Activated CD4-positive, alpha-beta T cell treated with anti-CD3 and anti-CD28 coated beads for 36 hours (primary cell): ENCODE measurements at regions not wholly inside any gene's neighbourhood (a gene's known extent, or its start where the extent isn't known, plus 50 kb on each side); places are given as distances from the start of the nearest gene placed in this dataset.

Experiments used
- ATAC-seq: fragments of 200-7000 bp; cut with Tn5 transposase; one replicate; pipeline ENCODE4 v1.10.0; 2021; ENCODE audit warnings: mild to moderate bottlenecking, moderate library complexity
- CTCF ChIA-PET: fragments of 350-600 bp; sonication (Branson Sonifier 250); formaldehyde crosslinking; loops from one replicate; lab custom pipeline; 2021; ENCODE audit warnings: antibody characterized with exemption; lab: Charles Lee
- POLR2A ChIA-PET: fragments of 350-600 bp; sonication (Branson Sonifier 250); formaldehyde crosslinking; loops from one replicate; lab custom pipeline; 2021; ENCODE audit warnings: antibody characterized with exemption, inconsistent platforms; lab: Charles Lee
- DNase-seq: peaks from one replicate; pipeline ENCODE4 v3.0.0-alpha.2; 2020
- H3K27ac Mint-ChIP-seq: one replicate; pipeline ENCODE4 v1.8.0; 2021; ENCODE audit warnings: mixed read lengths
- H3K27me3 Mint-ChIP-seq: one replicate; pipeline ENCODE4 v1.8.0; 2021; ENCODE audit warnings: mixed read lengths
- H3K36me3 Mint-ChIP-seq: one replicate; pipeline ENCODE4 v1.8.0; 2021; ENCODE audit warnings: low read depth, mixed read lengths
- H3K4me1 Mint-ChIP-seq: one replicate; pipeline ENCODE4 v1.8.0; 2021; ENCODE audit warnings: mixed read lengths
- H3K4me3 Mint-ChIP-seq: one replicate; pipeline ENCODE4 v1.8.0; 2021; ENCODE audit warnings: mild to moderate bottlenecking, moderate library complexity, mixed read lengths
- H3K9me3 Mint-ChIP-seq: one replicate; pipeline ENCODE4 v1.8.0; 2021; ENCODE audit warnings: low read depth, mixed read lengths
- intact Hi-C, 2 experiments: fragments of 100-400 bp; cut with DNase I in 1 of 2; cut with micrococcal nuclease in 1 of 2; formaldehyde crosslinking; loops; one replicate each; pipeline versions ENCODE4 v1.14.2 to v1.15.1; 2022 to 2024; cut with DNase I, micrococcal nuclease

DNA sequence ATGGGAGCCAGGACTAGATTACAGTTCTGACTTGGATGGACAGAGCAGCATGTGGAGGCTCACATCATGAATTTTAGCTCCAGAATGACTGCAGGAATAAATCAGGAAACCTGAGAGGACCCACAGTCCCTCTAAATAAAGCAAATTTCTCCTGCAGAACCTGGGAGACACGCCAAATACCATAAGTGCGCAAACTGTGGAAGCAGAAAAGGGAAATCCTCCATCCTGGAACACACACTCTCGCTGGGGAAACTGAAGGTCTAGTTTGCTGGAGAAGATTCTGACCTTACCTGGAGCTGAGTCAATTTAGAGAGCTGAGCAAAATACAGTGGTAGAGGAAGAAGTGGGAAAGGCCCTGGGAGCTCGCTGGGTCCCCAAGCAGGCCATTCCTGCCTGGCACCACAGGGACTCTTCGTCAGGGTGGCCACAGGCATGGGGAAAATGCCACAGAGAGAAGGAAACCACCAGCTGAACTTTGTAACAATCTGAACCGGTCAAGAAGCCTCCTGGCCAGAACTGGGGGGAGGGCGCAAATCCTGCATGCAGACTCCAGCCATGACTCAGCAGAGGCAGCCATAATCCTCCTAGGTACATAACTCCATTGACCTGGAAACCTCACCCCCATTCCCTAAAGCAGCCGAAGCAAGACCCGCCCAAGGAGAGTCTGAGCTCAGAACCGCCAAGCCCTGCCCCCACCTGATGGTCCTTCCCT lies 390.9 kb downstream of the LRRC70 start:
- DNase-seq (no peak), ATAC-seq (no peak)
- POLR2A ChIA-PET, result no interaction called here
- intact Hi-C loops, result no loop called here
- Mint-ChIP-seq H3K27me3 (no peaks in the 10 kb centered on the region), H3K27ac (no peak overlapping the region), H3K9me3 (peaks cover 9% of the 10 kb centered on the region), H3K4me3 (no peak overlapping the region), H3K4me1 (no peaks in the 10 kb centered on the region), H3K36me3 (no peaks in the 10 kb centered on the region)
- CTCF ChIA-PET, result interaction anchor here (0.7 kb wide), 1 partner anchor 111 kb away, joined by 4 read pairs; no protein-coding TSS in a partner anchor

DNA sequence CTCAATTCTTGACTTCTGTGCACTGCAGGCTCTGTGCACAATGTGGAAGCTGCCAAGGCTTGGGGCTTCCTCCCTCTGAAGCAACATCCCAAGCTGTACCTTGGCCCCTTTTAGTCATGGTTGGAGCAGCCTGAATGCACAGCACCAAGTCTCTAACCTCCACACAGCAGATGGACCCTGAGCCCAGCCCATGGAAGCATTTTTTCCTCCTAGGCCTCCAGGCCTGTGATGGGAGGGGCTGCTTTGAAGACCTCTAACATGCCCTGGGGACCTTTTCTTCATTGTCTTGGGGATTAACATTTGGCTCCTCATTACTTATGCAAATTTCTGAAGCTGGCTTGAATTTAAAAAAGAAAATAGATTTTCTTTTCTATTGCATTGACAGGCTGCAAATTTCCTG lies 385.8 kb downstream of the LRRC70 start:
- DNase-seq (no peak), ATAC-seq (no peak)
- intact Hi-C loops, result no loop called here
- CTCF ChIA-PET, result no interaction called here
- no peak overlapping the region for H3K4me3 Mint-ChIP-seq
- peaks cover 19% of the 10 kb centered on the region for H3K9me3 Mint-ChIP-seq
- no peaks in the 10 kb centered on the region for H3K27me3 Mint-ChIP-seq
- H3K36me3 Mint-ChIP-seq, result no peaks in the 10 kb centered on the region
- POLR2A ChIA-PET, result no interaction called here
- no peaks in the 10 kb centered on the region for H3K4me1 Mint-ChIP-seq
- H3K27ac Mint-ChIP-seq, result no peak overlapping the region

DNA sequence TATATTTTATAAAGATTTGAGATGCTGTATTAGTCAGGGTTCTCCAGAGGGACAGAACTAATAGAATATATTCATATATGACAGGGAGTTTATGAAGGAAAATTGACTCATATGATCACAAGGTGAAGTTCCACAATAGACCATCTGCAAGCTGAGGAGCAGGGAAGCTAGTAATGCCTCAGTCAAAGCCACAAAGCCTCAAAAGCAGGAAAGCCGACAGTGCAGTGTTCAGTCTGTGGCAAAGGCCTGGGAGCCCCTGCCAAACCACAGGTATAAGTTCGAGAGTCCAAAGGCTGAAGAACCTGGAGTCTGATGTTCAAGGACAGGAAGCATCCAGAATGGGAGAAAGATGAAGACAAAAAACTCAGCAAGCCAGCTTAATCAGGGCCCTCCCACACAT lies 382.2 kb downstream of the LRRC70 start:
- Mint-ChIP-seq H3K9me3 (peaks cover 18% of the 10 kb centered on the region), H3K4me1 (no peaks in the 10 kb centered on the region), H3K36me3 (no peaks in the 10 kb centered on the region), H3K27me3 (peaks cover 3% of the 10 kb centered on the region), H3K4me3 (no peak overlapping the region), H3K27ac (no peak overlapping the region)
- intact Hi-C loops, result no loop called here
- ATAC-seq (no peak), DNase-seq (no peak)
- ChIA-PET CTCF (no interaction called here), POLR2A (no interaction called here)

DNA sequence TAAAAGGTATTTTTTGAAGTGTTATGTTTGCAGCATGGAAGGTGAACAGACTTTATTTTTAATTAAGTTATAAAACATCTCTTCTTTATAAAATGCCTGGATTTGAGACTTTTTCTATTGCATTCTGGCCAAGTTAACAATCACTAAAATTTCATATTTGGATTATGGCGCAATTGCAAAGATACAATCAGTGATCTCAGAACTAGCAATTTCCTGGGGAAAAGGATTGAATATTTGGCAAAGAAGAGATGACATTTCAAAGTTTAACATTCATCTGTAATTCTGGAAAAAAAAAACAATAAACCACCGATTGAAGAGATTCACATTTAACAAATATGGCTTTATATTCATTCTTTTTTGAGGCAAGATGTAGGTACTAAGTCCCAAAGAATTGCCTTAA lies 378.0 kb downstream of the LRRC70 start:
- intact Hi-C loops, result no loop called here
- H3K4me3 Mint-ChIP-seq, result no peak overlapping the region
- ChIA-PET POLR2A (no interaction called here), CTCF (no interaction called here)
- no peaks in the 10 kb centered on the region for H3K4me1 Mint-ChIP-seq
- H3K27ac Mint-ChIP-seq, result no peak overlapping the region
- H3K36me3 Mint-ChIP-seq, result no peaks in the 10 kb centered on the region
- ATAC-seq (no peak), DNase-seq (no peak)
- H3K27me3 Mint-ChIP-seq, result peaks cover 3% of the 10 kb centered on the region
- H3K9me3 Mint-ChIP-seq, result no peaks in the 10 kb centered on the region

DNA sequence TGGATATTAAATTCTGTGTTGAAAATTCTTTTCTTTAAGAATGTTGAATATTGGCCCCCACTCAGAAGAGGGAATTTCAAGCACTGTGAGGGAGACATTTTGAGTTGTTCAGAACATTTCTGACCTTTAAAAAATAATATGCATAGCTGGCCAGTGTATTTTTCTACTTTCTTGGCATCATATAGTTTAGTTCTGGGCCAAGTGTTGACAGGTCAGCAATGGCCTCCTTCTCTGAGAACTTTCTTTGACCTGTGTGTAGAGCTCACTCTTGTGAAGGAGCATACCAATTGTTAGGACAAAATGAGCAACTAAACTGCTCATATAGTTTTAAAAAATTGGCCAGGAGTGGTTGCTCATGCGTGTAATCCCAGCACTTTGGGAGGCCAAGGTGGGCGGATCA lies 376.0 kb downstream of the LRRC70 start:
- H3K27me3 Mint-ChIP-seq, result peaks cover 3% of the 10 kb centered on the region
- H3K4me3 Mint-ChIP-seq, result no peak overlapping the region
- no peak overlapping the region for H3K27ac Mint-ChIP-seq
- no peaks in the 10 kb centered on the region for H3K4me1 Mint-ChIP-seq
- intact Hi-C loops, result no loop called here
- DNase-seq (no peak), ATAC-seq (no peak)
- H3K36me3 Mint-ChIP-seq, result no peaks in the 10 kb centered on the region
- peaks cover 1% of the 10 kb centered on the region for H3K9me3 Mint-ChIP-seq
- POLR2A ChIA-PET, result no interaction called here
- CTCF ChIA-PET, result no interaction called here

DNA sequence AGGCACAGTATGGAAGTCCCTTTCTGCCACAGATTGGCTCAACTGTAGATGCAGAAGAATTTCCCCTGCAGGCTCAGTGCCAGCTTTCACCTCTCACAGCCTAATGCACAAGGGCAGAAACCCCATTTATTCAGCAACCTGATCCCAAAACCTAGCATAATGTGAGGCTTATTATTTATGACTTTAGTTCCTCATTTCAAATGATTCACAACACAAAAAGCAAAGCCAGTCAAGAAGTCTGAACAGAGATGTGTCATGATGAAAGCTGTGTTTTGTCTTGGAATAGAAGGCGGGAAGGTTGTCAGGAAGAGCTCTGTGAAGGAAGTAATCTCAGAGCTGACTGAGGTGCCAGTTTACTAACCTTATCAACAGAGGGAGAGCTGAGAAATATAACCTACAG lies 369.7 kb downstream of the LRRC70 start:
- H3K27ac Mint-ChIP-seq, result no peak overlapping the region
- no peak overlapping the region for H3K4me3 Mint-ChIP-seq
- no peaks in the 10 kb centered on the region for H3K36me3 Mint-ChIP-seq
- no peak for DNase-seq
- H3K9me3 Mint-ChIP-seq, result peaks cover 1% of the 10 kb centered on the region
- H3K4me1 Mint-ChIP-seq, result no peaks in the 10 kb centered on the region
- H3K27me3 Mint-ChIP-seq, result peaks cover 3% of the 10 kb centered on the region
- intact Hi-C loops, result no loop called here
- ChIA-PET CTCF (interaction anchor here (1.3 kb wide), 1 partner anchor 9 kb away, joined by 7 read pairs; no protein-coding TSS in a partner anchor), POLR2A (no interaction called here)
- ATAC-seq, result no peak

DNA sequence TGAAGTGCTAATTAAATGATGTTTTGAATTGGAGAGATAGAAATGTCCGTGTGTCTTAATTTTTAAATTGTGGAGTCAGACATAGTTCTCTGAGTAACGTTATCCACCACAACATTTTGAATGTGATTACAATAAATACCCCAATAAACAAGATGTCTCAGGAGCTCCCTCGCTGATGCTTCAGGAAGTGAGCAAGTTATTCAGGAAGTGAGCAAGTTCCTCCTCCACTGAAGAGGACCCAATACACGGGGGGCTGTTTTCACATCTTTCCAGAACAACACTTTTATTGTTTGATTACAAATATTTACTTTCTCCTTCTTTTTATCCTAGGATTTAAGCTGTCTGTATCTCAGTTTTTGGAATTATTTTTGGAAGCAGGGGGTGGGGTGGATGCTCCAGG lies 363.8 kb downstream of the LRRC70 start:
- no peak overlapping the region for H3K4me3 Mint-ChIP-seq
- no peaks in the 10 kb centered on the region for H3K4me1 Mint-ChIP-seq
- POLR2A ChIA-PET, result no interaction called here
- H3K27me3 Mint-ChIP-seq, result peaks cover 3% of the 10 kb centered on the region
- H3K27ac Mint-ChIP-seq, result no peak overlapping the region
- H3K36me3 Mint-ChIP-seq, result no peaks in the 10 kb centered on the region
- H3K9me3 Mint-ChIP-seq, result no peaks in the 10 kb centered on the region
- no peak for ATAC-seq
- CTCF ChIA-PET, result no interaction called here
- intact Hi-C loops, result no loop called here
- DNase-seq, result no peak

DNA sequence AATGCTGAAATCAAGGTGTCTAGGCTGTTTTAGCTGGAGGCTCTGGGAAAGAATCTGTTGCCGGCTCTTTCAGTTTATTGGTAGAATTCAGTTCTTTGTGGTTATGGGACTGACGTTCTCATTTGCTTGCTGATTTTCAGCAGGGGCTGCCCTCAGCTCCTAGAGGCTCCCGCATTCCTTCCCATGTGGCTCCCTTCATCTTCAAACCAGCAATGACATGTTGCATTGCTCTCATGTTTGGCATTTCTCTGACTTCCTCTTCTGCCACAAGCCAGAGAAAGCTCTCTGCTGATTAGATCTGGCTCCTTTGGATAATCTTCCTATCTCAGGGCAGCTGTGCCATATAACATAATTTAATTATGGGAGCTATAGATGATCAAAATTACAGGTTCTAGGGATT lies 360.3 kb downstream of the LRRC70 start:
- Mint-ChIP-seq H3K36me3 (no peaks in the 10 kb centered on the region), H3K4me3 (no peak overlapping the region), H3K27ac (no peak overlapping the region), H3K4me1 (no peaks in the 10 kb centered on the region), H3K27me3 (no peaks in the 10 kb centered on the region), H3K9me3 (no peaks in the 10 kb centered on the region)
- ChIA-PET POLR2A (no interaction called here), CTCF (interaction anchor here (2.9 kb wide), 1 partner anchor 10 kb away, joined by 7 read pairs; no protein-coding TSS in a partner anchor)
- ATAC-seq, result no peak
- intact Hi-C loops, result no loop called here
- DNase-seq, result no peak

DNA sequence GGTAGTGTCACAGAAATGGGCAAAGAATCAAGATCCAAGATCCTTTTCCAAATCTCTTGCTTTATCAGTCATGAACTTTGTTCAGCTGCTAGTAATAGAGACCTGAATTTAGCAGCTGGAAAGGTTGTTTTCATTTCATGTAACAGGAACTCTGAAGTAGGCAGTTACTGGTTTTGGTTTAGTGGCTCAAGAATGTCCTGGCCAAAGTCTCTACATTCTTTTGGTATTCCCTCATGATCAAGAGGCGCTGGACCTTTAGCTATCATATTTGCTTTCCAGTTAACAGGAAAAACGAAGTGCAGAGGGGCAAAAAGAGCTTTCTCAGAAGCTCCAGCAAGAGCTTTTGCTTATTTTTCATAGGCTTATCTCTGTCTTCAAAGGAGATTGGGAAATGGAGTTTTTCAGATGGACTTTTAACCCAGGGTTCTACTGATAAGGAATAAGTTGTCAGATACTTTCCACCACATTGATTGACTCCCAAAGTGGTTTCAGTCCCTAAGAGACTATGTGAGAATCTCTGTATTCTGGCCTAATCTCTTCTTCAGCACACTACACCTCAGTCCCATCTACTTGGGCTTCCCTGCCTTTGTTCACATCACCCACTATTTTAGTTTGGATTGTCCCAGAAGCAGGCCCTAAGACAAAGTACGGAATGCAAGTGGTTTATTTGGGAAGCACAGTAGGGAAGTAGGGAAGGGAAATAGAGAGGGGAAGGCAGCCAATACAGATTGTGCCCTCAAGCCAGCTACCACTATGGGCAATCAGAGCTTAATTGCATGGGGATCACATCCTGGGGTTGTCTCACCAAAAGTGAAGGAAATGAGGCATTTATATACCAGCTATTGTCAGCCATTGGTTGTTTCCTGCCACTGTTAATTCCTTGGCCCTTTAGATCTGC lies 359.3 kb downstream of the LRRC70 start:
- POLR2A ChIA-PET, result no interaction called here
- no peaks in the 10 kb centered on the region for H3K27me3 Mint-ChIP-seq
- no peaks in the 10 kb centered on the region for H3K9me3 Mint-ChIP-seq
- no peak overlapping the region for H3K4me3 Mint-ChIP-seq
- H3K36me3 Mint-ChIP-seq, result no peaks in the 10 kb centered on the region
- no peaks in the 10 kb centered on the region for H3K4me1 Mint-ChIP-seq
- intact Hi-C loops, result no loop called here
- no peak for DNase-seq
- H3K27ac Mint-ChIP-seq, result no peak overlapping the region
- no peak for ATAC-seq
- CTCF ChIA-PET, result interaction anchor here (2.9 kb wide), 1 partner anchor 11 kb away, joined by 7 read pairs; no protein-coding TSS in a partner anchor

DNA sequence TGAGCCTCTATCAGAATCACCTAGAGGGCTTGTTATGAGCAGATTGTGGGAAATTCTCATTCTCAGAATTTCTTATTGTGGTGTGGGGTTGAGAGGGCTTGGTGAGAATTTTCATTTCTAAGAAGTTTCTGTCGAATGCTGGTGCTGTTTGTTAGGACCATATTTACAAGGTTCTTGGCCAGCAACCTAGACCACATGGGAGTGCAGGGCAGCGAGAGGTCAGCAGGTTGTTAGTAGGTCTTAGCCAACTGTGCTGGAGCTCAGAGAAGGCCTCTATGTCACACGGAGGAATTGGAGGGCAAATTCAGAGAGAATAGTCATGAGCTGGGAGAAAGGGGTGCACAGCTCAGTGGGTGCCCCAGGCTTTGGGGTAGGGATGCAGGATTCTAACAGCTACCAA lies 357.0 kb downstream of the LRRC70 start:
- no peak overlapping the region for H3K4me3 Mint-ChIP-seq

DNA sequence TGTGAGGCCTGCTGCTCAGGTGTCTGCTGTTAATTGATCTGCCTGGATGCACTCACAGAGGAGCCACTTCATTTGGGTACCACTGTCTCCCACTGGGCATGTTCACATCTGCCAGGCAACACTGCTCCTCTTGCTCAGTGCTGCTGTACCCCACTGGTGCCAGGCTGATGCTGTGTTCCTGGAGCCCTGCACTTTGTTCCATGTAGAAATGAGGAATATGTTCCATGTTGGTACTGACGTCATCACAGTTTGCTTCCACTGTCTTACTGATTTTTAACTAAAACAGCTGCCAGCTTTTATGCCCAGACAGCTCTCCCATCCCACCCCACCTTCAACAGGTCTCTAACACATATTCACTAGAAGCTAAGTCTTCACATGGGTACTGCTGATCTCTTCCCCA lies 355.7 kb downstream of the LRRC70 start:
- no peak for ATAC-seq
- Mint-ChIP-seq H3K9me3 (no peaks in the 10 kb centered on the region), H3K36me3 (no peaks in the 10 kb centered on the region), H3K4me3 (no peak overlapping the region), H3K4me1 (no peaks in the 10 kb centered on the region), H3K27ac (no peak overlapping the region), H3K27me3 (no peaks in the 10 kb centered on the region)
- intact Hi-C loops, result no loop called here
- ChIA-PET CTCF (no interaction called here), POLR2A (no interaction called here)
- no peak for DNase-seq

More for the DNA sequence above, 357.0 kb downstream of the LRRC70 start:
- Mint-ChIP-seq H3K9me3 (no peaks in the 10 kb centered on the region), H3K36me3 (no peaks in the 10 kb centered on the region), H3K27ac (no peak overlapping the region), H3K4me1 (no peaks in the 10 kb centered on the region), H3K27me3 (no peaks in the 10 kb centered on the region)
- DNase-seq, result no peak
- CTCF ChIA-PET, result no interaction called here
- POLR2A ChIA-PET, result no interaction called here
- no peak for ATAC-seq
- intact Hi-C loops, result no loop called here

DNA sequence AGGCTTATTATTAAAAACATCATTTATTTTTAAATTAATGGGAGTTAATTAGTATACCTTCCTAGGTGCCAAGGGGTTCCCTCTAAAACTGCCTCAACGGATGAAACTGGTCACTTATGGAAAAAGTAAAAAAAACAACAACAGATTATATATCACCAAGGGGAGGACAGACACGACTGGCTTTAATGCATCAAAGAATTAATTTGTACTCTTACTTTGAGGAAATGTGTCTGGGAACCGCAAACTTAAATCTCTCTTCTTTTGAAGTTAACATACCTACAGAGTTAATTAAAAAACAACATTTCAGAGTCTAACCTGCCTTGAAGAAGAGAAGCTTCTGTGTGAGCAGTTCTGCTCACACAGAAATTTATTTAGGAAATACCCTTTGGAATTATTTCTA lies 354.6 kb downstream of the LRRC70 start:
- intact Hi-C loops, result no loop called here
- no peak for ATAC-seq
- Mint-ChIP-seq H3K36me3 (no peaks in the 10 kb centered on the region), H3K4me1 (no peaks in the 10 kb centered on the region), H3K4me3 (no peak overlapping the region), H3K27me3 (no peaks in the 10 kb centered on the region), H3K9me3 (no peaks in the 10 kb centered on the region), H3K27ac (no peak overlapping the region)
- DNase-seq, result no peak
- ChIA-PET POLR2A (no interaction called here), CTCF (no interaction called here)
